ENCODE measurements at regions not wholly inside any gene's neighbourhood (a gene's known extent, or its start where the extent isn't known, plus 50 kb on each side); places are given as distances from the start of the nearest gene placed in this dataset.

DNA sequence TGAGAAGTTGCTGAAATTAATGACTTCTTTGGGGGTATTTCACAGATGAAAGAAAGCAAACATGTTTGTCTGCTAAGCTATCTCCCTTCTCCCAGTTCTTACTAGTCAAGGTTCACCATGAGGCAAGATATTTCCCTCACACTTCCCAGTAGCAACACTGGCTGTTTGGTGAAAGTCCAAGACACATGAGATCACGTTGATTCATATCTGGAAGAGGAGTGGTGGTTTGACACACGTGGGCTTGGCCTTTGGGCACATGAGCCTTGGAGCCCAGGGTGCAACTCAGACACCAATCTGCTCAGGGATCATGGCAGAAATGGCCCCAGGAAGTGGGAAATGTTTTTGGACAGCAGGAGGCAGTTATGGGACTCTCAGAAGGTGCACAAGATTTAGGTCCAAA lies 66.1 kb upstream of the APCDD1 start:
- TF ChIP-seq, protein P1, sequence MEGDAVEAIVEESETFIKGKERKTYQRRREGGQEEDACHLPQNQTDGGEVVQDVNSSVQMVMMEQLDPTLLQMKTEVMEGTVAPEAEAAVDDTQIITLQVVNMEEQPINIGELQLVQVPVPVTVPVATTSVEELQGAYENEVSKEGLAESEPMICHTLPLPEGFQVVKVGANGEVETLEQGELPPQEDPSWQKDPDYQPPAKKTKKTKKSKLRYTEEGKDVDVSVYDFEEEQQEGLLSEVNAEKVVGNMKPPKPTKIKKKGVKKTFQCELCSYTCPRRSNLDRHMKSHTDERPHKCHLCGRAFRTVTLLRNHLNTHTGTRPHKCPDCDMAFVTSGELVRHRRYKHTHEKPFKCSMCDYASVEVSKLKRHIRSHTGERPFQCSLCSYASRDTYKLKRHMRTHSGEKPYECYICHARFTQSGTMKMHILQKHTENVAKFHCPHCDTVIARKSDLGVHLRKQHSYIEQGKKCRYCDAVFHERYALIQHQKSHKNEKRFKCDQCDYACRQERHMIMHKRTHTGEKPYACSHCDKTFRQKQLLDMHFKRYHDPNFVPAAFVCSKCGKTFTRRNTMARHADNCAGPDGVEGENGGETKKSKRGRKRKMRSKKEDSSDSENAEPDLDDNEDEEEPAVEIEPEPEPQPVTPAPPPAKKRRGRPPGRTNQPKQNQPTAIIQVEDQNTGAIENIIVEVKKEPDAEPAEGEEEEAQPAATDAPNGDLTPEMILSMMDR (conservative IDR thresholded peaks at IDR 0.05) = no peak
- H2BK15ac ChIP-seq (ENCODE audit: low read depth, low read length) = no peak overlapping the region
- no peak overlapping the region for H2BK5ac ChIP-seq (ENCODE audit: insufficient read length, low read length)
- no peak overlapping the region for H2AFZ ChIP-seq (ENCODE audit: low read length)
- no peaks in the 10 kb centered on the region for H3K79me2 ChIP-seq (ENCODE audit: insufficient read depth, low read length)
- no peak overlapping the region for H4K8ac ChIP-seq (replicated peaks; ENCODE audit: insufficient read length, low read depth, low read length)
- Mint-ChIP-seq H3K4me1 (peaks cover 0 to 4% of the 10 kb centered on the region in 2 experiments; a peak in 2 of 4 replicates), H3K27me3 (ENCODE audit: low read depth) (peaks cover 7% of the 10 kb centered on the region), H3K4me3 (no peak overlapping the region), H3K36me3 (ENCODE audit: insufficient read depth in 1 of 3, low read depth in 3 of 3) (no peaks in the 10 kb centered on the region; a peak in 1 of 7 replicates), H3K9me3 (peaks cover 0 to 2% of the 10 kb centered on the region in 2 experiments; a peak in 2 of 5 replicates), H3K27ac (no peak overlapping the region)
- H3K14ac ChIP-seq (ENCODE audit: insufficient read depth, low read length) = no peak overlapping the region
- no CpG with 5 or more reads among the region's 2 CpGs for WGBS (ENCODE audit: extremely low coverage, insufficient read length, low lambda C conversion rate)
- H3K56ac ChIP-seq (ENCODE audit: insufficient read length, low read depth, low read length) = no peak overlapping the region
- H3K27ac ChIP-seq (ENCODE audit: insufficient read length, low read depth, low read length) = no peak overlapping the region
- H3T11ph ChIP-seq (ENCODE audit: low read length) = no peak overlapping the region
- H3K27me3 ChIP-seq (ENCODE audit: insufficient read depth, low read length) = no peaks in the 10 kb centered on the region; the same call in 1 of the 2 replicates
- no peak overlapping the region for H2BK12ac ChIP-seq (ENCODE audit: insufficient read length, low read depth, low read length)
- no peak for DNase-seq
- H3K4me1 ChIP-seq (ENCODE audit: insufficient read depth, low read length) = no peaks in the 10 kb centered on the region
- no peaks in the 10 kb centered on the region for H3K9me3 ChIP-seq (ENCODE audit: control insufficient read depth, low read depth, low read length)
- no peak overlapping the region for H3K4ac ChIP-seq (ENCODE audit: low read depth, low read length)
- H4K91ac ChIP-seq (ENCODE audit: insufficient read length, low read depth, low read length) = no peak overlapping the region
- H2AK5ac ChIP-seq (ENCODE audit: insufficient read length, low read length) = no peak overlapping the region
- no peak overlapping the region for H4K5ac ChIP-seq (ENCODE audit: insufficient read length, low read depth, low read length)
- H3K9ac ChIP-seq (ENCODE audit: extremely low read depth, insufficient read length, low read length) = no peak overlapping the region
- H3K18ac ChIP-seq (ENCODE audit: insufficient read length, low read depth, low read length) = no peak overlapping the region
- H3K4me2 ChIP-seq (ENCODE audit: insufficient read depth, insufficient read length, low read length) = no peak overlapping the region
- no peak overlapping the region for H3K23ac ChIP-seq (ENCODE audit: insufficient read length, low read depth, low read length)
- H2BK120ac ChIP-seq (ENCODE audit: low read depth, low read length, poor library complexity, severe bottlenecking) = no peak overlapping the region
- H3K79me1 ChIP-seq (ENCODE audit: insufficient read depth, low read depth, low read length, poor library complexity, severe bottlenecking) = no peaks in the 10 kb centered on the region
- H2BK20ac ChIP-seq (ENCODE audit: low read depth, low read length, poor library complexity, severe bottlenecking) = no peak overlapping the region
- no peaks in the 10 kb centered on the region for H3K23me2 ChIP-seq (ENCODE audit: insufficient read length, low read depth, low read length, poor library complexity, severe bottlenecking)
- H4K20me1 ChIP-seq (ENCODE audit: control insufficient read depth, insufficient read depth, insufficient read length) = no peaks in the 10 kb centered on the region

Measured in H9 (cell line).